Lower lobe of right lung (tissue), 2 donors: ENCODE measurements at regions not wholly inside any gene's neighbourhood (a gene's known extent, or its start where the extent isn't known, plus 50 kb on each side); places are given as distances from the start of the nearest gene placed in this dataset.

Experiments used
- ATAC-seq, 2 donors: fragments of 200-7000 bp; cut with Tn5 transposase; one replicate each; pipeline ENCODE4 v1.9.1; 2020 to 2022; ENCODE audit warnings: mild to moderate bottlenecking in 2 of 2, moderate library complexity in 2 of 2
- DNase-seq: peaks from one replicate; pipeline ENCODE4 v3.0.0-alpha.2; 2020
- H3K27ac ChIP-seq: fragments of 200-600 bp; one replicate; pipeline ENCODE4 v1.8.0; 2022
- H3K27me3 ChIP-seq: fragments of 200-600 bp; one replicate; pipeline ENCODE4 v1.8.0; 2022; ENCODE audit warnings: low read depth
- H3K36me3 ChIP-seq: fragments of 200-600 bp; one replicate; pipeline ENCODE4 v1.8.0; 2022; ENCODE audit warnings: mild to moderate bottlenecking
- H3K4me1 ChIP-seq: fragments of 200-600 bp; one replicate; pipeline ENCODE4 v1.8.0; 2022
- H3K4me3 ChIP-seq: fragments of 200-600 bp; one replicate; pipeline ENCODE4 v1.8.0; 2022; ENCODE audit warnings: mild to moderate bottlenecking
- H3K9me3 ChIP-seq: fragments of 200-600 bp; one replicate; pipeline ENCODE4 v1.8.0; 2022
- CTCF ChIP-seq: fragments of 200-600 bp; IDR thresholded peaks from one replicate; pipeline ENCODE4 v1.8.0; 2022; ENCODE audit warnings: antibody characterized with exemption, mild to moderate bottlenecking
- intact Hi-C: fragments of 100-400 bp; cut with DNase I; formaldehyde crosslinking; loops from one replicate; pipeline ENCODE4 v1.11.0; 2022
- donor health status: DM: no; HTN: yes; CAD: no; lungs with severe emphysema.

GRCh38 chr2:66985906-66986305 is 411.2 kb upstream of the ETAA1 start:
- Histone ChIP-seq H3K27me3 (no peaks in the 10 kb centered on the region), H3K36me3 (no peaks in the 10 kb centered on the region), H3K9me3 (no peaks in the 10 kb centered on the region), H3K4me1 (peaks cover 7% of the 10 kb centered on the region), H3K4me3 (no peak overlapping the region), H3K27ac (no peak overlapping the region)
- intact Hi-C loops, result no loop called here
- TF ChIP-seq CTCF, result no peak
- DNase-seq, result no peak
- no peak for ATAC-seq

GRCh38 chr2:66987733-66988132 is 409.4 kb upstream of the ETAA1 start:
- H3K4me1 ChIP-seq, result peaks cover 3% of the 10 kb centered on the region
- TF ChIP-seq CTCF, result no peak
- no peak overlapping the region for H3K4me3 ChIP-seq
- no peaks in the 10 kb centered on the region for H3K36me3 ChIP-seq
- H3K9me3 ChIP-seq, result no peaks in the 10 kb centered on the region
- intact Hi-C loops, result no loop called here
- H3K27ac ChIP-seq, result no peak overlapping the region
- H3K27me3 ChIP-seq, result no peaks in the 10 kb centered on the region
- DNase-seq (no peak), ATAC-seq (no peak)

- TF ChIP-seq CTCF, result no peak
- Histone ChIP-seq H3K27me3 (no peaks in the 10 kb centered on the region), H3K4me3 (no peak overlapping the region), H3K36me3 (no peaks in the 10 kb centered on the region), H3K27ac (no peak overlapping the region), H3K9me3 (no peaks in the 10 kb centered on the region), H3K4me1 (no peaks in the 10 kb centered on the region)
- DNase-seq (no peak), ATAC-seq (no peak)
- intact Hi-C loops, result no loop called here
Observed at GRCh38 chr2:66994654-66995053, 402.5 kb upstream of the ETAA1 start.

GRCh38 chr2:66995636-66996035 is 401.5 kb upstream of the ETAA1 start:
- Histone ChIP-seq H3K27me3 (no peaks in the 10 kb centered on the region), H3K4me3 (no peak overlapping the region), H3K36me3 (no peaks in the 10 kb centered on the region), H3K4me1 (no peaks in the 10 kb centered on the region), H3K9me3 (no peaks in the 10 kb centered on the region), H3K27ac (no peak overlapping the region)
- intact Hi-C loops, result no loop called here
- TF ChIP-seq CTCF, result no peak
- DNase-seq (no peak), ATAC-seq (no peak)

GRCh38 chr2:67002618-67003371 is 394.3 kb upstream of the ETAA1 start:
- intact Hi-C loops, result no loop called here

More at GRCh38 chr2:67002618-67003371, 394.3 kb upstream of the ETAA1 start:
- Histone ChIP-seq H3K9me3 (no peaks in the 10 kb centered on the region), H3K36me3 (no peaks in the 10 kb centered on the region), H3K27ac (no peak overlapping the region), H3K4me1 (no peaks in the 10 kb centered on the region), H3K27me3 (no peaks in the 10 kb centered on the region), H3K4me3 (no peak overlapping the region)
- no peak for ATAC-seq
- no peak for DNase-seq
- TF ChIP-seq CTCF, result no peak
